ENCODE measurements at regions not wholly inside any gene's neighbourhood (a gene's known extent, or its start where the extent isn't known, plus 50 kb on each side); places are given as distances from the start of the nearest gene placed in this dataset.

DNA sequence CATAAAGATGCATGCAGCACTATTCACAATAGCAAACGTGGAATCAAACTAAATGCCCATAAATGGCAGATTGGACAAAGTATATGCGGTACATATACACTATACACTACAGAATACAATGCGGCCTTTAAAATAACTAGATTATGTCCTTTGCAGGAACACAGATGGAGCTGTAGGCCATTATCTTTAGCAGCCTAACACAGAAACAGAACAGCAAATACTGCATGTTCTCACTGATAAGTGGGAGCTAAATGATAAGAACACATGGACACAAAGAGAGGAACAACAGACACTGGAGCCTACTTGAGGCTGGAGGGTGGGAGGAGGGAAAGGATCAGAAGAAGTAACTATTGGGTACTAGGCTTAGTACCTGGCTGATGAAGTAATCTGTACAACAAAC lies 758.2 kb downstream of the TLE1 start:
- H3K36me3 Mint-ChIP-seq: no peaks in the 10 kb centered on the region
- no peaks in the 10 kb centered on the region for H3K27me3 Mint-ChIP-seq
- no peaks in the 10 kb centered on the region for H3K9me3 ChIP-seq (ENCODE audit: control insufficient read depth in 2 of 3, low read length in 3 of 3)
- no peak overlapping the region for H3K27ac Mint-ChIP-seq
- H3K27ac ChIP-seq (ENCODE audit: low read depth, low read length): no peak overlapping the region
- H3K4me1 Mint-ChIP-seq: no peaks in the 10 kb centered on the region
- H3K9me3 Mint-ChIP-seq: peaks cover 0 to 9% (median 1%) of the 10 kb centered on the region in 11 donors
- H3K4me1 ChIP-seq (ENCODE audit: control insufficient read depth in 2 of 2, insufficient read depth in 2 of 2, low read length in 2 of 2): no peaks in the 10 kb centered on the region
- DNase-seq (no peak), ATAC-seq (no peak)
- no peak overlapping the region for H3K4me3 ChIP-seq (ENCODE audit: low read length)
- no peaks in the 10 kb centered on the region for H3K27me3 ChIP-seq (ENCODE audit: control insufficient read depth in 2 of 2, insufficient read depth in 2 of 2, low read length in 2 of 2)
- no peak overlapping the region for H3K4me3 Mint-ChIP-seq
- H3K36me3 ChIP-seq (ENCODE audit: control insufficient read depth in 2 of 3, insufficient read depth in 3 of 3, low read length in 3 of 3): no peaks in the 10 kb centered on the region
- ChIA-PET POLR2A (no interaction called here), CTCF (no interaction called here)
- intact Hi-C loops (cut with micrococcal nuclease): no loop called here

DNA sequence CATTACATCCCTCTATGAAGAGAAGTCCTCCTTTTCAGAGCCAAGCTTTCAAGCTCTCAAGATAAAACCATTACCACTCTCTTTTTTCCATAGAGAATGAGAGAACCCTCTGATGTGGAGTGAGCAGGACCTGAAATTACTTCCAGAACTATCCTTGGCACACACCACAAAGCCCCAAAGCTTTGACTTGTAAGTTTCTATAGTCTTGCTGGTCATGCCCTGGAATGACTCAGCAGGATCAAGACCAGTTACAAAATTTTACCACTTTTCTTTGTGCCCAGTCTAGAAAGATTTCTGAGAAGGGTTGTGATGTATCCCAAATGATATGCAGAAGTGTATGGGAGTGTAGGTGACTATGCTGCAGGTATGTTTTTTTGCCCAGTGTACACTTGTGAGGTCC lies 760.6 kb downstream of the TLE1 start:
- Mint-ChIP-seq H3K27ac (no peak overlapping the region), H3K27me3 (no peaks in the 10 kb centered on the region), H3K36me3 (no peaks in the 10 kb centered on the region), H3K9me3 (peaks cover 0 to 9% (median 3%) of the 10 kb centered on the region in 11 donors), H3K4me1 (no peaks in the 10 kb centered on the region), H3K4me3 (no peak overlapping the region)
- ATAC-seq (no peak), DNase-seq (no peak)
- H3K27ac ChIP-seq (ENCODE audit: low read depth, low read length): no peak overlapping the region
- H3K27me3 ChIP-seq (ENCODE audit: control insufficient read depth in 2 of 2, insufficient read depth in 2 of 2, low read length in 2 of 2): no peaks in the 10 kb centered on the region
- CTCF ChIA-PET: no interaction called here
- no peaks in the 10 kb centered on the region for H3K36me3 ChIP-seq (ENCODE audit: control insufficient read depth in 2 of 3, insufficient read depth in 3 of 3, low read length in 3 of 3)
- POLR2A ChIA-PET: no interaction called here
- H3K4me1 ChIP-seq (ENCODE audit: control insufficient read depth in 2 of 2, insufficient read depth in 2 of 2, low read length in 2 of 2): no peaks in the 10 kb centered on the region
- intact Hi-C loops (cut with micrococcal nuclease): no loop called here
- H3K9me3 ChIP-seq (ENCODE audit: control insufficient read depth in 2 of 3, low read length in 3 of 3): no peaks in the 10 kb centered on the region
- H3K4me3 ChIP-seq (ENCODE audit: low read length): no peak overlapping the region

GRCh38 chr9:80926611-80927010 lies 762.7 kb downstream of the TLE1 start:
- intact Hi-C loops (cut with micrococcal nuclease): no loop called here
- no peak for DNase-seq
- H3K9me3 Mint-ChIP-seq: peaks cover 0 to 16% (median 1%) of the 10 kb centered on the region in 11 donors
- H3K27me3 Mint-ChIP-seq: no peaks in the 10 kb centered on the region
- no peaks in the 10 kb centered on the region for H3K4me1 Mint-ChIP-seq
- Histone ChIP-seq H3K9me3 (ENCODE audit: control insufficient read depth in 2 of 3, low read length in 3 of 3) (no peaks in the 10 kb centered on the region), H3K36me3 (ENCODE audit: control insufficient read depth in 2 of 3, insufficient read depth in 3 of 3, low read length in 3 of 3) (no peaks in the 10 kb centered on the region), H3K27me3 (ENCODE audit: control insufficient read depth in 2 of 2, insufficient read depth in 2 of 2, low read length in 2 of 2) (no peaks in the 10 kb centered on the region), H3K4me1 (ENCODE audit: control insufficient read depth in 2 of 2, insufficient read depth in 2 of 2, low read length in 2 of 2) (no peaks in the 10 kb centered on the region), H3K4me3 (ENCODE audit: low read length) (no peak overlapping the region), H3K27ac (ENCODE audit: low read depth, low read length) (no peak overlapping the region)
- CTCF ChIA-PET: no interaction called here
- no peak overlapping the region for H3K27ac Mint-ChIP-seq
- H3K4me3 Mint-ChIP-seq: no peak overlapping the region
- ATAC-seq: no peak
- POLR2A ChIA-PET: no interaction called here
- H3K36me3 Mint-ChIP-seq: no peaks in the 10 kb centered on the region

GRCh38 chr9:80922544-80922943 lies 766.8 kb downstream of the TLE1 start:
- peaks cover 0 to 25% (median 8%) of the 10 kb centered on the region in 11 donors for H3K9me3 Mint-ChIP-seq
- ChIA-PET POLR2A (no interaction called here), CTCF (no interaction called here)
- no peak for DNase-seq
- H3K4me3 Mint-ChIP-seq: no peak overlapping the region
- Histone ChIP-seq H3K4me1 (ENCODE audit: control insufficient read depth in 2 of 2, insufficient read depth in 2 of 2, low read length in 2 of 2) (no peaks in the 10 kb centered on the region), H3K9me3 (ENCODE audit: control insufficient read depth in 2 of 3, low read length in 3 of 3) (no peaks in the 10 kb centered on the region), H3K27me3 (ENCODE audit: control insufficient read depth in 2 of 2, insufficient read depth in 2 of 2, low read length in 2 of 2) (no peaks in the 10 kb centered on the region), H3K4me3 (ENCODE audit: low read length) (no peak overlapping the region), H3K36me3 (ENCODE audit: control insufficient read depth in 2 of 3, insufficient read depth in 3 of 3, low read length in 3 of 3) (no peaks in the 10 kb centered on the region), H3K27ac (ENCODE audit: low read depth, low read length) (no peak overlapping the region)
- intact Hi-C loops (cut with micrococcal nuclease): no loop called here
- H3K27me3 Mint-ChIP-seq: no peaks in the 10 kb centered on the region
- H3K36me3 Mint-ChIP-seq: no peaks in the 10 kb centered on the region
- no peaks in the 10 kb centered on the region for H3K4me1 Mint-ChIP-seq
- H3K27ac Mint-ChIP-seq: no peak overlapping the region
- no peak for ATAC-seq

DNA sequence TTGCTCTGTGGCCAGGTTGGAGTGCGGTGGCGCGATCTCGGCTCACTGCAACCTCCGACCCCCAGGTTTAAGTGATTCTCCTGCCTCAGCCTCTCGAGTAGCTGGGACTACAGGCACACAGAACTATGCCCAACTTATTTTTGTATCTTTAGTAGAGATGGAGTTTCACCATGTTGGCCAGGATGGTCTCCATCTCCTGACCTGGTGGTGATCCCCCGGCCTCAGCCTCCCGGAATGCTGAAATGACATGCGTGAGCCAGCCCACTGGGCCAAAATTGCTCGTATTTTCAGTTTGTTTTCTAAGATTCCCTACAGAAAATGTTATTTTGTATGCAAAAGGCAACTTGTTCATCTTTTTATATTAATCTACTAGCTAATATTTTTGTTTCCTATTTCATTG lies 782.6 kb downstream of the TLE1 start:
- ATAC-seq (no peak), DNase-seq (no peak)
- POLR2A ChIA-PET: no interaction called here
- peaks cover 0 to 3% (median 0%) of the 10 kb centered on the region in 11 donors for H3K9me3 Mint-ChIP-seq
- H3K27ac Mint-ChIP-seq: no peak overlapping the region
- H3K4me1 Mint-ChIP-seq: no peaks in the 10 kb centered on the region
- Histone ChIP-seq H3K9me3 (ENCODE audit: control insufficient read depth in 2 of 3, low read length in 3 of 3) (no peaks in the 10 kb centered on the region), H3K27ac (ENCODE audit: low read depth, low read length) (no peak overlapping the region), H3K27me3 (ENCODE audit: control insufficient read depth in 2 of 2, insufficient read depth in 2 of 2, low read length in 2 of 2) (no peaks in the 10 kb centered on the region), H3K36me3 (ENCODE audit: control insufficient read depth in 2 of 3, insufficient read depth in 3 of 3, low read length in 3 of 3) (no peaks in the 10 kb centered on the region), H3K4me3 (ENCODE audit: low read length) (no peak overlapping the region), H3K4me1 (ENCODE audit: control insufficient read depth in 2 of 2, insufficient read depth in 2 of 2, low read length in 2 of 2) (no peaks in the 10 kb centered on the region)
- no peak overlapping the region for H3K4me3 Mint-ChIP-seq
- H3K36me3 Mint-ChIP-seq: no peaks in the 10 kb centered on the region
- no peaks in the 10 kb centered on the region for H3K27me3 Mint-ChIP-seq
- intact Hi-C loops (cut with micrococcal nuclease): no loop called here
- CTCF ChIA-PET: no interaction called here

DNA sequence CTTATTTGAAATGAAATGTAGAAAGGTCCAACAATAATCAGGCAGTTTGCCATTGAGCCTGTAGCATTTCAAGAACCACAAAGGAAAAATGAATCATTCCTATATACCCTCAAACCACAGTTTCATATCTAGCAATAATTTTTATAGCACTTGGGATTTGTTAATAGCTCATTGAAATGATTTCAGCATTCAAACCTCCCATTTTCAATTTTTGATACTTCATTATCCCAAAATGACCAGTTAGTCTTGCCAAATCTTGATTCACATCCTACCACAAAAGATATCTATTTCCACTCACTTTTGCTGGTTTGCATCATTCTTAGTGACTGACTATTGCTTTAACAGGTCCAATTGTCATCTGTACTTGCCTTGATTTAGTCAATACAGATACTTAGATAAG lies 790.1 kb downstream of the TLE1 start:
- CTCF ChIA-PET: no interaction called here
- POLR2A ChIA-PET: no interaction called here
- H3K9me3 ChIP-seq (ENCODE audit: control insufficient read depth in 2 of 3, low read length in 3 of 3): no peaks in the 10 kb centered on the region
- no peak overlapping the region for H3K4me3 ChIP-seq (ENCODE audit: low read length)
- ATAC-seq: no peak
- no peak for DNase-seq
- Mint-ChIP-seq H3K4me1 (no peaks in the 10 kb centered on the region), H3K27ac (no peak overlapping the region), H3K9me3 (peaks cover 0 to 16% (median 3%) of the 10 kb centered on the region in 11 donors), H3K27me3 (no peaks in the 10 kb centered on the region), H3K4me3 (no peak overlapping the region), H3K36me3 (no peaks in the 10 kb centered on the region)
- no peak overlapping the region for H3K27ac ChIP-seq (ENCODE audit: low read depth, low read length)
- intact Hi-C loops (cut with micrococcal nuclease): no loop called here
- no peaks in the 10 kb centered on the region for H3K36me3 ChIP-seq (ENCODE audit: control insufficient read depth in 2 of 3, insufficient read depth in 3 of 3, low read length in 3 of 3)
- no peaks in the 10 kb centered on the region for H3K27me3 ChIP-seq (ENCODE audit: control insufficient read depth in 2 of 2, insufficient read depth in 2 of 2, low read length in 2 of 2)
- H3K4me1 ChIP-seq (ENCODE audit: control insufficient read depth in 2 of 2, insufficient read depth in 2 of 2, low read length in 2 of 2): no peaks in the 10 kb centered on the region

DNA sequence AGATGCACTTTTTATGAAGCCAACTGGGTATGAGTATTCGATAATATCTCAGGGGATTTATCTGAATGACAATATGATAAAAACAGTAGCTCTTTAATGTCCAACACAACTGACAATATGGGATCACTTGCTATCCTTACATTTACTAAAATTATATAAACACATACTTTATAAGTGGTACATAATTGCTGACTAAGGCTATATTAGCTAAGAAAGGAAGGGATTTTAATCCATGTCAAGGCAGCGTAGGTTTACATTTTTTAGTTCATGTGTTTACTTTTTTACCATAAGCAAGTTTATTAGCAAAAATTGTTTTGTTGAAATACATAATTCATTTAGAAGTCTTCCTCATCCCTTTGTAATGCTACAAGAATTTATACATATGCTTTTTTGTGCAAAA lies 796.2 kb downstream of the TLE1 start:
- Mint-ChIP-seq H3K36me3 (no peaks in the 10 kb centered on the region), H3K4me3 (no peak overlapping the region), H3K9me3 (peaks cover 0 to 21% (median 0%) of the 10 kb centered on the region in 11 donors), H3K4me1 (no peaks in the 10 kb centered on the region), H3K27ac (no peak overlapping the region), H3K27me3 (no peaks in the 10 kb centered on the region)
- ChIA-PET POLR2A (no interaction called here), CTCF (no interaction called here)
- DNase-seq (no peak), ATAC-seq (no peak)
- H3K27ac ChIP-seq (ENCODE audit: low read depth, low read length): no peak overlapping the region
- H3K4me3 ChIP-seq (ENCODE audit: low read length): no peak overlapping the region
- intact Hi-C loops (cut with micrococcal nuclease): no loop called here
- no peaks in the 10 kb centered on the region for H3K9me3 ChIP-seq (ENCODE audit: control insufficient read depth in 2 of 3, low read length in 3 of 3)
- no peaks in the 10 kb centered on the region for H3K36me3 ChIP-seq (ENCODE audit: control insufficient read depth in 2 of 3, insufficient read depth in 3 of 3, low read length in 3 of 3)
- H3K27me3 ChIP-seq (ENCODE audit: control insufficient read depth in 2 of 2, insufficient read depth in 2 of 2, low read length in 2 of 2): no peaks in the 10 kb centered on the region
- H3K4me1 ChIP-seq (ENCODE audit: control insufficient read depth in 2 of 2, insufficient read depth in 2 of 2, low read length in 2 of 2): no peaks in the 10 kb centered on the region

Data from naive thymus-derived CD4-positive, alpha-beta T cell (primary cell).